Erythroblast (primary cell): ENCODE measurements at regions not wholly inside any gene's neighbourhood (a gene's known extent, or its start where the extent isn't known, plus 50 kb on each side); places are given as distances from the start of the nearest gene placed in this dataset.

ENCODE experiments used
- GATA1 ChIP-seq: IDR thresholded peaks from 2 replicates; pipeline ENCODE4 v1.6.1; 2011; ENCODE audit warnings: low read depth, mild to moderate bottlenecking, control low read depth, low read length, moderate library complexity
- POLR2A ChIP-seq: IDR thresholded peaks from 2 replicates; pipeline ENCODE4 v1.6.1; 2011; ENCODE audit warnings: mild to moderate bottlenecking, low read length

DNA sequence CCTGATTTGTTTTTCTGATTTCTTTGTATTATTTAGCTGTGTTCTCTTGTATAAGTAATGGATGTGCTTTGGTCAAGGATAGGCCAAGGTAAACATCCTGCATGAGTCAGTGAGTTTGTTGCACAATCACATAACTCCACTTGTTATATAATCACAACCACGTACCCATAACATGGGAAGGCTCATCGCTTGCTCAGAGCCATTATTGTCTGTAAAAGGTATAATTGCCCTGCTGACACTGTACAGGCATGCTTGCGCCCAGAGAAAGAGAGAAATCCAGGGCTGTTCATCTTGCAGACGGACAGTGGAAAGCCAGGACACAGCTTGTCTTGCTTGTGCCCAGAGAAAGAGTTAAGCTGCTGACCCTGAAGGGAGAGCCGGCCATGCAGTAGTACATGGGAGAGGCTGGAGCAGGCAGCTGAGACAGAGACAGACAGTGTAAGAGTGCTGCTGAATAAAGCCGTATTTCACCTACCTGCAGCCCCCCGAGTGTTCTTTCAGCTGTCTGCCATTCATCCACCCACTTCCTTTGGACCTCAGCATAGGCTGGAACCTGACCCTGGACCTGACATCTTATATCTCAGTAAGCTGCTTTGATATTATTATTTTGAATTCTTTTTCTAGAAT lies 174.7 kb upstream of the DAAM1 start:
- TF ChIP-seq POLR2A (no peak), GATA1 (no peak)
